SK-N-SH (cell line): ENCODE measurements at regions not wholly inside any gene's neighbourhood (a gene's known extent, or its start where the extent isn't known, plus 50 kb on each side); places are given as distances from the start of the nearest gene placed in this dataset.

ENCODE experiments used
- CTCF ChIA-PET: fragments of 300-600, 350-600 bp; formaldehyde crosslinking; extraction: SDS; loops from one replicate; lab custom pipeline; 2021; lab: Yijun Ruan, JAX
- POLR2A ChIA-PET: fragments of 350-600 bp; sonication (Branson Sonifier 250); formaldehyde crosslinking; extraction: SDS; loops from one replicate; lab custom pipeline; 2020; ENCODE audit warnings: antibody characterized with exemption, inconsistent platforms; lab: Yijun Ruan, JAX
- DNase-seq: peaks from one replicate; pipeline ENCODE4 v3.0.0; 2012
- H2AFZ ChIP-seq: fragments of 200-600 bp; sonication (generic); 2 replicates; pipeline ENCODE4 v1.8.1; 2016; ENCODE audit warnings: antibody characterized with exemption, mild to moderate bottlenecking, low read depth
- H3F3A ChIP-seq: fragments of 200-600 bp; sonication (generic); replicated peaks from 2 replicates; pipeline ENCODE3; 2016; ENCODE audit warnings: antibody characterized with exemption, mild to moderate bottlenecking; ENCODE audit not compliant: insufficient read depth
- H3K27ac ChIP-seq, 2 experiments: fragments of 200-500 bp in 1 of 2; fragments of 200-600 bp in 1 of 2; sonication (Bioruptor generic) in 1 of 2; sonication (generic), shearing (Covaris generic) in 1 of 2; 2 replicates each; pipeline versions ENCODE4 v1.5.1 to v1.6.1; 2014 to 2016; ENCODE audit warnings: low read depth in 2 of 2, inconsistent platforms in 1 of 2, low read length in 1 of 2, mild to moderate bottlenecking in 1 of 2, mixed read lengths in 1 of 2
- H3K27me3 ChIP-seq: fragments of 200-600 bp; sonication (generic), shearing (Covaris generic); 2 replicates; pipeline ENCODE4 v1.6.1; 2016; ENCODE audit warnings: mixed run types; ENCODE audit not compliant: insufficient read depth
- H3K36me3 ChIP-seq, 2 experiments: fragments of 200-500 bp in 1 of 2; fragments of 200-600 bp in 1 of 2; sonication (Bioruptor generic) in 1 of 2; sonication (generic) in 1 of 2; replicated peaks in 1 of 2; 2 replicates each; pipeline versions ENCODE3 to v1.5.1; 2014 to 2016; ENCODE audit warnings: low read length in 1 of 2, mild to moderate bottlenecking in 1 of 2; ENCODE audit not compliant: insufficient read depth in 2 of 2, control insufficient read depth in 1 of 2
- H3K4me1 ChIP-seq, 2 experiments: fragments of 200-500 bp in 1 of 2; fragments of 200-600 bp in 1 of 2; sonication (Bioruptor generic) in 1 of 2; sonication (generic), shearing (Covaris generic) in 1 of 2; 2 replicates each; pipeline versions ENCODE4 v1.5.1 to v1.6.1; 2014 to 2016; ENCODE audit warnings: low read depth in 1 of 2, low read length in 1 of 2, mixed run types in 1 of 2; ENCODE audit not compliant: insufficient read depth in 2 of 2, control insufficient read depth in 1 of 2
- H3K4me2 ChIP-seq: fragments of 200-600 bp; sonication (generic), shearing (Covaris generic); 2 replicates; pipeline ENCODE4 v1.6.1; 2017; ENCODE audit warnings: mixed run types
- H3K4me3 ChIP-seq, 2 experiments: fragments of 200-500 bp in 1 of 2; fragments of 200-600 bp in 1 of 2; sonication (Bioruptor generic) in 1 of 2; sonication (generic), shearing (Covaris generic) in 1 of 2; 2 replicates each; pipeline versions ENCODE4 v1.5.1 to v1.8.1; 2014 to 2016; ENCODE audit warnings: low read depth in 2 of 2, inconsistent platforms in 1 of 2, low read length in 1 of 2, mild to moderate bottlenecking in 1 of 2, mixed read lengths in 1 of 2, moderate library complexity in 1 of 2
- H3K79me2 ChIP-seq: fragments of 200-600 bp; sonication (generic); 2 replicates; pipeline ENCODE4 v1.8.1; 2017; ENCODE audit warnings: mild to moderate bottlenecking; ENCODE audit not compliant: insufficient read depth
- H3K9ac ChIP-seq: fragments of 200-600 bp; sonication (generic); 2 replicates; pipeline ENCODE4 v1.6.1; 2017; ENCODE audit warnings: mixed run types
- H3K9me2 ChIP-seq: fragments of 200-600 bp; sonication (generic); 2 replicates; pipeline ENCODE4 v1.6.1; 2017; ENCODE audit warnings: mixed run types
- H3K9me3 ChIP-seq: fragments of 200-600 bp; sonication (generic); 2 replicates; pipeline ENCODE4 v1.6.1; 2017; ENCODE audit warnings: mixed run types, mild to moderate bottlenecking, moderate library complexity
- H4K20me1 ChIP-seq: fragments of 200-600 bp; sonication (generic); 2 replicates; pipeline ENCODE4 v1.6.1; 2017; ENCODE audit warnings: mild to moderate bottlenecking, mixed run types; ENCODE audit not compliant: insufficient read depth
- CTCF ChIP-seq: fragments of 200-600 bp; sonication (generic); IDR thresholded peaks from 2 replicates; pipeline ENCODE4 v1.6.1; 2017; ENCODE audit warnings: antibody characterized with exemption, mild to moderate bottlenecking, moderate library complexity
- ELF1 ChIP-seq: IDR thresholded peaks from 2 replicates; pipeline ENCODE4 v1.4.0; 2012
- EP300 ChIP-seq, 2 experiments: IDR thresholded peaks; 2 replicates each; pipeline versions ENCODE4 v1.4.0 to v1.6.1; 2012; ENCODE audit warnings: borderline replicate concordance in 1 of 2, low read depth in 1 of 2, low read length in 1 of 2
- FOXJ3 ChIP-seq: sonication (generic); formaldehyde crosslinking; IDR thresholded peaks from 2 replicates; pipeline ENCODE4 v1.5.1; 2020; ENCODE audit warnings: mild to moderate bottlenecking, missing genetic modification reagents
- FOXM1 ChIP-seq: IDR thresholded peaks from 2 replicates; pipeline ENCODE4 v1.4.0; 2012; ENCODE audit warnings: low read depth, mild to moderate bottlenecking
- IRF3 ChIP-seq: fragments of 150-350 bp; IDR thresholded peaks from 2 replicates; pipeline ENCODE4 v1.6.1; 2016; ENCODE audit warnings: mild to moderate bottlenecking, low read depth, low read length
- JUND ChIP-seq: IDR thresholded peaks from 2 replicates; pipeline ENCODE4 v1.4.0; 2012
- MEF2A ChIP-seq: IDR thresholded peaks from 2 replicates; pipeline ENCODE4 v1.4.0; 2012; ENCODE audit warnings: low read depth, borderline replicate concordance
- MXI1 ChIP-seq: IDR thresholded peaks from 2 replicates; pipeline ENCODE4 v1.6.1; 2012; ENCODE audit warnings: mild to moderate bottlenecking, low read depth, low read length, improper control_type of control experiment
- NFIC ChIP-seq: IDR thresholded peaks from 2 replicates; pipeline ENCODE4 v1.4.0; 2012; ENCODE audit warnings: borderline replicate concordance
- NRF1 ChIP-seq: IDR thresholded peaks from 2 replicates; pipeline ENCODE4 v1.6.1; 2012; ENCODE audit warnings: low read depth, mild to moderate bottlenecking, low read length
- PBX3 ChIP-seq: IDR thresholded peaks from 2 replicates; pipeline ENCODE4; 2012
- POLR2AphosphoS5 ChIP-seq: IDR thresholded peaks from 2 replicates; pipeline ENCODE4 v1.6.1; 2012; ENCODE audit warnings: low read depth, low read length
- RCOR1 ChIP-seq: fragments of 150-350 bp; IDR thresholded peaks from 2 replicates; pipeline ENCODE4 v1.6.1; 2017; ENCODE audit warnings: antibody characterized with exemption, low read length
- SMC3 ChIP-seq: IDR thresholded peaks from 2 replicates; pipeline ENCODE4 v1.6.1; 2012; ENCODE audit warnings: low read depth, low read length, improper control_type of control experiment
- TAF1 ChIP-seq: IDR thresholded peaks from 2 replicates; pipeline ENCODE4 v1.6.1; 2012; ENCODE audit warnings: low read depth, mild to moderate bottlenecking, low read length, moderate library complexity, borderline replicate concordance
- USF2 ChIP-seq: fragments of 150-350 bp; IDR thresholded peaks from 2 replicates; pipeline ENCODE4 v1.6.1; 2017; ENCODE audit warnings: antibody characterized with exemption, low read length, low read depth, borderline replicate concordance
- ZBTB33 ChIP-seq: IDR thresholded peaks from 2 replicates; pipeline ENCODE4 v1.4.0; 2012; ENCODE audit warnings: low read depth, borderline replicate concordance
- WGBS: methylation state at CpG from one replicate; pipeline ENCODE4 v1.1.6; 2017; ENCODE audit warnings: low lambda C conversion rate; 5-methylcytosine and 5-hydroxymethylcytosine counted together

GRCh38 chr1:177392336-177392735 lies 221.6 kb downstream of the BRINP2 start:
- CTCF ChIA-PET, result no interaction called here
- H3F3A ChIP-seq, result no peaks in the 10 kb centered on the region
- WGBS, result 20% methylated on average over 3 of the region's 3 CpGs
- TF ChIP-seq SMC3 (no peak), FOXJ3 (no peak), MEF2A (no peak), JUND (no peak), CTCF (no peak), ELF1 (no peak), RCOR1 (no peak), PBX3 (no peak), IRF3 (no peak), FOXM1 (no peak), TAF1 (no peak), POLR2AphosphoS5 (no peak), NRF1 (no peak), EP300 (IDR thresholded peaks at IDR 0.05; ENCODE audit: borderline replicate concordance in 1 of 2, low read depth in 1 of 2, low read length in 1 of 2) (no peak), USF2 (no peak), NFIC (no peak), ZBTB33 (no peak), MXI1 (no peak)
- no peak overlapping the region for H2AFZ ChIP-seq
- 0 out of 2 replicates have a peak, but pooled peaks cover 3% of the 10 kb centered on the region for H3K9me2 ChIP-seq
- no peaks in the 10 kb centered on the region for H3K9me3 ChIP-seq
- H3K9ac ChIP-seq, result no peak overlapping the region
- H3K4me3 ChIP-seq, result no peak overlapping the region
- POLR2A ChIA-PET, result no interaction called here
- no peaks in the 10 kb centered on the region for H3K4me1 ChIP-seq
- no peaks in the 10 kb centered on the region for H4K20me1 ChIP-seq
- H3K27me3 ChIP-seq, result no peaks in the 10 kb centered on the region
- H3K27ac ChIP-seq, result no peak overlapping the region
- H3K79me2 ChIP-seq, result no peaks in the 10 kb centered on the region
- no peak overlapping the region for H3K4me2 ChIP-seq
- no peaks in the 10 kb centered on the region for H3K36me3 ChIP-seq
- no peak for DNase-seq
